HEK293T (cell line): ENCODE measurements at regions not wholly inside any gene's neighbourhood (a gene's known extent, or its start where the extent isn't known, plus 50 kb on each side); places are given as distances from the start of the nearest gene placed in this dataset.

Experiments used
- CTCF ChIA-PET: fragments of 350-600 bp; formaldehyde crosslinking; extraction: SDS; loops from one replicate; lab custom pipeline; 2021; ENCODE audit warnings: antibody characterized with exemption, inconsistent platforms; lab: Yijun Ruan, JAX
- POLR2A ChIA-PET: fragments of 350-600 bp; formaldehyde crosslinking; extraction: SDS; loops from one replicate; lab custom pipeline; 2020; ENCODE audit warnings: antibody characterized with exemption, inconsistent platforms; lab: Yijun Ruan, JAX
- DNase-seq: peaks from one replicate; pipeline ENCODE4 v3.0.0; 2012; ENCODE audit warnings: mixed read lengths; ENCODE audit errors: extremely low spot score
- ARNT ChIP-seq: fragments of 450-650 bp; IDR thresholded peaks from 2 replicates; pipeline ENCODE4 v1.6.1; 2017; ENCODE audit warnings: mild to moderate bottlenecking
- BHLHE40 ChIP-seq: fragments of 450-650 bp; IDR thresholded peaks from 2 replicates; pipeline ENCODE4 v1.6.1; 2016; ENCODE audit warnings: mild to moderate bottlenecking, moderate library complexity, borderline replicate concordance
- CTBP1 ChIP-seq: fragments of 450-650 bp; IDR thresholded peaks from 2 replicates; pipeline ENCODE4 v1.6.1; 2016; ENCODE audit warnings: borderline replicate concordance
- ELF4 ChIP-seq: fragments of 450-650 bp; IDR thresholded peaks from 2 replicates; pipeline ENCODE4 v1.6.1; 2017; ENCODE audit warnings: antibody characterized with exemption
- FOXA1 ChIP-seq: fragments of 450-650 bp; IDR thresholded peaks from 2 replicates; pipeline ENCODE4 v1.6.1; 2016; ENCODE audit warnings: mild to moderate bottlenecking
- FOXK2 ChIP-seq: fragments of 450-650 bp; IDR thresholded peaks from 2 replicates; pipeline ENCODE4 v1.6.1; 2016; ENCODE audit warnings: mild to moderate bottlenecking
- FOXM1 ChIP-seq: fragments of 450-650 bp; IDR thresholded peaks from 2 replicates; pipeline ENCODE4 v1.6.1; 2017; ENCODE audit warnings: mild to moderate bottlenecking, borderline replicate concordance
- HDGF ChIP-seq: fragments of 450-650 bp; IDR thresholded peaks from 2 replicates; pipeline ENCODE4 v1.6.1; 2017; ENCODE audit warnings: antibody characterized with exemption, borderline replicate concordance
- L3MBTL2 ChIP-seq: fragments of 450-650 bp; conservative IDR thresholded peaks from 2 replicates; pipeline ENCODE4 v1.6.1; 2016; ENCODE audit warnings: mild to moderate bottlenecking
- LEF1 ChIP-seq: fragments of 450-650 bp; IDR thresholded peaks from 2 replicates; pipeline ENCODE4 v1.6.1; 2017; ENCODE audit warnings: mild to moderate bottlenecking, borderline replicate concordance
- NFRKB ChIP-seq: fragments of 450-650 bp; IDR thresholded peaks from 2 replicates; pipeline ENCODE4 v1.6.1; 2016; ENCODE audit warnings: mild to moderate bottlenecking, moderate library complexity
- PKNOX1 ChIP-seq: fragments of 450-650 bp; IDR thresholded peaks from 2 replicates; pipeline ENCODE4 v1.6.1; 2016
- SP1 ChIP-seq: fragments of 450-650 bp; IDR thresholded peaks from 2 replicates; pipeline ENCODE4 v1.6.1; 2017
- SUZ12 ChIP-seq: fragments of 450-650 bp; IDR thresholded peaks from 2 replicates; pipeline ENCODE4 v1.6.1; 2016; ENCODE audit warnings: mild to moderate bottlenecking
- TARDBP ChIP-seq: fragments of 450-650 bp; IDR thresholded peaks from 2 replicates; pipeline ENCODE4 v1.6.1; 2016
- ZNF384 ChIP-seq: fragments of 450-650 bp; IDR thresholded peaks from 2 replicates; pipeline ENCODE4 v1.6.1; 2016

DNA sequence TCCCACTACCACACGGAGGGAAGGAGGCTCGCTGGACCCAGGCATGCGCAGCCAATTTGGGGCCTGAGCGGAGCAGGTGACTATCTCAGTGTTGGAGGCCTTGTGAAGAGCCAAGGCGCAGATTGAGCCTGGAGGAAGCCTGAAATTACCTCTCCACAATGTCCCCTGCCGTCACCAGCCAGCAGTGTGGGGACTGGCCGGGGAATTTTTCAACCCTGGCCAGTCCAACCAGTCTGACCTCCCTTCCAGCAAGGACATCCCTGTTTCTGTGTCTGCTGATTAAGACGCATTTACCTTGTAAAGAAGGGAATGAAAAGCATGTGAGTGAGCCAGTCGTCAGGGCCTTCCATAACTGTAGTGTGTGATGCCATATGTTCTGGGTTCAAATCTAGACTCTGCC lies 198.1 kb upstream of the IRX3 start:
- ChIA-PET CTCF (no interaction called here), POLR2A (no interaction called here)
- DNase-seq, result no peak
- TF ChIP-seq HDGF, result no peak
- no peak for TF ChIP-seq FOXK2
- TF ChIP-seq NFRKB, result no peak
- no peak for TF ChIP-seq L3MBTL2
- TF ChIP-seq CTBP1, result no peak
- TF ChIP-seq TARDBP, result no peak
- TF ChIP-seq ELF4, result no peak
- TF ChIP-seq ARNT, result no peak
- no peak for TF ChIP-seq SP1
- TF ChIP-seq LEF1, result no peak
- TF ChIP-seq FOXM1, result no peak
- no peak for TF ChIP-seq ZNF384

GRCh38 chr16:54482892-54483574 lies 196.4 kb upstream of the IRX3 start:
- CTCF ChIA-PET, result no interaction called here
- TF ChIP-seq HDGF (no peak), BHLHE40 (no peak), NFRKB (no peak), L3MBTL2 (no peak), CTBP1 (no peak), FOXA1 (no peak), ELF4 (no peak), SP1 (no peak), LEF1 (no peak), FOXM1 (no peak), TARDBP (no peak), ZNF384 (no peak), ARNT (no peak)
- no peak for DNase-seq
- POLR2A ChIA-PET, result no interaction called here

GRCh38 chr16:54480429-54480828 lies 193.8 kb upstream of the IRX3 start:
- DNase-seq, result no peak
- ChIA-PET POLR2A (no interaction called here), CTCF (no interaction called here)
- TF ChIP-seq CTBP1 (no peak), ELF4 (no peak), FOXK2 (no peak), TARDBP (no peak), FOXM1 (no peak), SP1 (no peak), ZNF384 (no peak), L3MBTL2 (no peak), ARNT (no peak), NFRKB (no peak), HDGF (no peak), LEF1 (no peak), PKNOX1 (no peak), BHLHE40 (no peak), FOXA1 (no peak), SUZ12 (no peak)

GRCh38 chr16:54479546-54479945 lies 193.0 kb upstream of the IRX3 start:
- POLR2A ChIA-PET, result no interaction called here
- no peak for DNase-seq
- CTCF ChIA-PET, result no interaction called here
- no peak for TF ChIP-seq FOXA1
- no peak for TF ChIP-seq NFRKB
- TF ChIP-seq TARDBP, result no peak
- TF ChIP-seq L3MBTL2, result no peak
- TF ChIP-seq FOXK2, result no peak
- TF ChIP-seq ELF4, result no peak
- TF ChIP-seq SP1, result no peak

DNA sequence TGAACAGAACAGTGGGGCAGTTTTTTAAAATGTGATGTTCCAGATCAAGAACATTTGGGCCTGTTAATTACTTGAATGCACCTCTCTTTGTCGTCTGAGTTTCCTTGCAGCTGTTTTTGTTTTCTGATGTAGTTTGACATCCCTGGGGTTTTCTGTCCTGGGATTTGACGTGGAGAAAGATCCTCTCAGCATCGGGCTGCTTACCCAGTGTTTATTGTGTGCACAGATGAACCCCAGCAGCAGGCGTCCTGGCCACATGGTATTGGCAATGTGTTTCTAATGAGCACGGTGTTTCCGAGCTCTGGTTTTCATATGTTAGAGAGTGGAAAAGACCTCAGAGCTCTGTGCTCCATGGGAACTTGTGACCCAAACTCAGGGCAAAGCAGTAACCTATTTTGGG lies 191.1 kb upstream of the IRX3 start:
- DNase-seq, result no peak
- TF ChIP-seq HDGF, result no peak
- TF ChIP-seq ZNF384, result no peak
- TF ChIP-seq L3MBTL2, result no peak
- no peak for TF ChIP-seq ELF4
- no peak for TF ChIP-seq FOXM1
- TF ChIP-seq SP1, result no peak
- TF ChIP-seq ARNT, result no peak
- TF ChIP-seq FOXA1, result no peak
- TF ChIP-seq TARDBP, result no peak
- no peak for TF ChIP-seq PKNOX1
- TF ChIP-seq FOXK2, result no peak
- no peak for TF ChIP-seq CTBP1
- TF ChIP-seq BHLHE40, result no peak
- TF ChIP-seq NFRKB, result no peak
- no peak for TF ChIP-seq SUZ12
- TF ChIP-seq LEF1, result no peak
- CTCF ChIA-PET, result no interaction called here
- POLR2A ChIA-PET, result no interaction called here

DNA sequence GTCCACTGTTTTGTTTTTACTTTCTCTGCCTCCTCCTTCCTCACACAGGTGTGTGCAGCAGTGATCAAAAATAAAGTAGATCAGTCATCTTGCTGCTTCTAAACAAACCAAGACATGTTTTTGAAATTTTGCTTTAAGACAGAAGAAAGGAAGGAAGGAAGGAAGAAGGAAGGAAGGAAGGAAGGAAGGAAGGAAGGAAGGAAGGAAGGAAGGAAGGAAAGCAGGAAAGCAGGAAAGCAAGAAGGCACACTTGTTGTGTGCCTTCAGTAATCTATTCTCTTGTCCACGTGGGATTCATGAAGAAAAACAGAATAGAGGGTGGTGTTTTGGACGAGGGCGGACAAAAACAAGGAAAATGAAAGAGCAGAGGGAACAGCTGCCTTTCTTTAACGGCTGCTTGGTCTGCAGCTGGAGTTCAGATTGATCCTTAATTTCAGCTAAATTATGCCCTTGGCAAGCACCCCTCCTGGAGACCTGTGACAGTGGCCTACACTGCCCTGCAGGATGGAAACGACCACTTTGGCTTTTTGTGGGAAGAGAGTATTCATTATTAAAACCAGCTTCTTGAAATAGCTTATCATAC lies 188.5 kb upstream of the IRX3 start:
- DNase-seq, result no peak
- ChIA-PET CTCF (no interaction called here), POLR2A (no interaction called here)
- TF ChIP-seq SUZ12 (no peak), TARDBP (no peak), SP1 (no peak), FOXM1 (no peak), PKNOX1 (no peak), L3MBTL2 (no peak), ELF4 (no peak), ZNF384 (no peak), CTBP1 (no peak), BHLHE40 (no peak), HDGF (no peak)
